ENCODE measurements at regions not wholly inside any gene's neighbourhood (a gene's known extent, or its start where the extent isn't known, plus 50 kb on each side); places are given as distances from the start of the nearest gene placed in this dataset.

DNA sequence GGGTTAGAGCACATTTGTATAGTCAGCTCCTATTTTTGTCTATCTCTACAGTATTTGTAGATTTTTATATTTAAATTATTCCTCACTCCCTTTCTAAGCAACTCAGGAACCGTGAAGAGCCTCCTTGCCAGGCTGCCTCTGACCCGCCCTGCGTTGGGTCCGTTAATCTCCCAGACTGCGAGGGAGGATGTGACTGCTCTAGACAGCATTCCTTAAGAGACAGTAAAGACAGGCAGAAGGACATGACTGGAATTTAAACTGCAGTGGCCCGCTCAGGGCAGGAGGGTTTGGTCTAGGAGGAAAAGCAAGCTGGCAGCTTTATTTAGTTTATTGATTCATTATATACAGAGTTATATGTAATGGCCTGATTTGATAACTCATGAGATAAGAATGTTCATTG is 413.7 kb downstream of the TMEM135 start:
- no peak overlapping the region for H3K4me2 ChIP-seq (ENCODE audit: low read length, poor library complexity, severe bottlenecking)

DNA sequence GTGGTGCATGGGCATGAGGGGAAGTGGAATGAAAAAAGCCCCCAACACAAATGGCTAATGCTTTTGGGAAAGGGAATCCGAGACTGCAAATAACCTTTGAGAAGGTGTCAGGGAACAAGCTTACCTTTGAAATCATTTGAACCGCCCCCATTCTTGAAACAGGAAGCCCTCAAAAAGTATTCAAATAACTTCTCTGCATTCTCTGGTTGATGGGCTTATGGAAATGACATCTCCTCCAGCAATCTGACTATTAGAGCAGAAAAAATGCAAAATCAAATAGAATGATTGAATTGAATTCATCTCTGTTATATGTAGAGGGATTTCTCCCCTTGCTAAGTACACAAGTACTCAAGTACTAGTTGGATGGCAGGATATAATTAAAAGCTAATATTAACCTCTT is 409.9 kb downstream of the TMEM135 start:
- Histone ChIP-seq H2BK12ac (ENCODE audit: low read length in 2 of 2) (no peak overlapping the region), H3K14ac (ENCODE audit: low read length in 2 of 2) (no peak overlapping the region), H4K8ac (ENCODE audit: low read length) (no peak overlapping the region), H3K23ac (ENCODE audit: low read length in 2 of 2) (no peak overlapping the region), H3K79me1 (replicated peaks; ENCODE audit: low read length, poor library complexity, severe bottlenecking) (no peaks in the 10 kb centered on the region), H3K18ac (ENCODE audit: low read depth in 1 of 2, low read length in 2 of 2) (no peak overlapping the region), H3K4me2 (ENCODE audit: low read length, poor library complexity, severe bottlenecking) (no peak overlapping the region), H3K27me3 (ENCODE audit: control insufficient read depth in 1 of 2, insufficient read depth in 1 of 2, low read length in 2 of 2) (no peaks in the 10 kb centered on the region), H2BK120ac (ENCODE audit: low read depth, low read length) (no peak overlapping the region), H2BK5ac (ENCODE audit: low read depth, low read length, poor library complexity, severe bottlenecking) (no peak overlapping the region), H2AFZ (ENCODE audit: low read depth, low read length) (no peak overlapping the region), H3K4me1 (ENCODE audit: control insufficient read depth, insufficient read depth, low read depth, low read length) (peaks cover 4% of the 10 kb centered on the region), H3K36me3 (ENCODE audit: control insufficient read depth in 1 of 2, insufficient read depth in 2 of 2, low read depth in 1 of 2, low read length in 2 of 2) (no peaks in the 10 kb centered on the region), H3K27ac (ENCODE audit: low read length, poor library complexity, severe bottlenecking) (no peak overlapping the region), H2AK5ac (ENCODE audit: low read length, severe bottlenecking) (no peak overlapping the region), H2BK15ac (ENCODE audit: low read depth, poor library complexity, severe bottlenecking) (no peak overlapping the region), H4K91ac (ENCODE audit: low read length) (no peak overlapping the region), H3K4me3 (ENCODE audit: insufficient read depth in 1 of 2, low read depth in 1 of 2, low read length in 2 of 2) (no peak overlapping the region), H3K4ac (ENCODE audit: low read depth in 1 of 2, low read length in 2 of 2) (no peak overlapping the region), H3K9ac (ENCODE audit: low read length) (no peak overlapping the region), H3K9me3 (ENCODE audit: control insufficient read depth, low read length) (no peaks in the 10 kb centered on the region)
- WGBS, result 40% methylated on average over 1 of the region's 2 CpGs
- DNase-seq, result no peak

More for the DNA sequence above, 413.7 kb downstream of the TMEM135 start:
- 17% methylated on average over 6 of the region's 6 CpGs for WGBS
- no peak overlapping the region for H3K4ac ChIP-seq (ENCODE audit: low read depth in 1 of 2, low read length in 2 of 2)
- no peaks in the 10 kb centered on the region for H3K36me3 ChIP-seq (ENCODE audit: control insufficient read depth in 1 of 2, insufficient read depth in 2 of 2, low read depth in 1 of 2, low read length in 2 of 2)
- H2BK12ac ChIP-seq (ENCODE audit: low read length in 2 of 2), result no peak overlapping the region
- H3K4me1 ChIP-seq (ENCODE audit: control insufficient read depth, insufficient read depth, low read depth, low read length), result peaks cover 5% of the 10 kb centered on the region
- no peak overlapping the region for H3K14ac ChIP-seq (ENCODE audit: low read length in 2 of 2)
- H3K18ac ChIP-seq (ENCODE audit: low read depth in 1 of 2, low read length in 2 of 2), result no peak overlapping the region
- no peak overlapping the region for H2BK15ac ChIP-seq (ENCODE audit: low read depth, poor library complexity, severe bottlenecking)
- no peak overlapping the region for H2AK5ac ChIP-seq (ENCODE audit: low read length, severe bottlenecking)
- H3K9ac ChIP-seq (ENCODE audit: low read length), result no peak overlapping the region
- H4K91ac ChIP-seq (ENCODE audit: low read length), result no peak overlapping the region
- no peaks in the 10 kb centered on the region for H3K79me1 ChIP-seq (replicated peaks; ENCODE audit: low read length, poor library complexity, severe bottlenecking)
- H4K8ac ChIP-seq (ENCODE audit: low read length), result no peak overlapping the region
- H2BK120ac ChIP-seq (ENCODE audit: low read depth, low read length), result no peak overlapping the region
- no peak overlapping the region for H3K27ac ChIP-seq (ENCODE audit: low read length, poor library complexity, severe bottlenecking)
- H3K9me3 ChIP-seq (ENCODE audit: control insufficient read depth, low read length), result no peaks in the 10 kb centered on the region
- H3K4me3 ChIP-seq (ENCODE audit: insufficient read depth in 1 of 2, low read depth in 1 of 2, low read length in 2 of 2), result no peak overlapping the region
- H2AFZ ChIP-seq (ENCODE audit: low read depth, low read length), result no peak overlapping the region
- no peak overlapping the region for H2BK5ac ChIP-seq (ENCODE audit: low read depth, low read length, poor library complexity, severe bottlenecking)
- H3K23ac ChIP-seq (ENCODE audit: low read length in 2 of 2), result no peak overlapping the region
- peak; percentile 21 for DNase-seq
- H3K27me3 ChIP-seq (ENCODE audit: control insufficient read depth in 1 of 2, insufficient read depth in 1 of 2, low read length in 2 of 2), result no peaks in the 10 kb centered on the region

DNA sequence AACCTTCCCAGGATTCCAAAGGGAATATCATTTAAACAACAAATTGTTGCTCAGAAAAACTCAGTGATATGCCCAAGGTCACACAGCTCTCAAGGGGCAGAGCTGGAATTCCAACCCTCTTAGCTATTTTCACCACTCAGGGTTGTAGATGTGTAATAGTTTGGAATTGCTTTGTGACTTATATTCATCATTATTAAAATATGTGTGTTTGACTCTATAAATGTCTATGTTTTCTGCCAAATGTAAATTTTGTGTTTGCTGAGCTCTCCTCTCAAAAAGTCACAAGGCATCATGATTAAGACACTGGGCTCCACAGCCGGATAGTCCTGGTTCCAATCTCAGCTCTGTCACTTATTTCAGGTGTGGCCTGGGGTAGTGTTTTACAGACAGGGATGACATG is 407.3 kb downstream of the TMEM135 start:
- H4K8ac ChIP-seq (ENCODE audit: low read length), result no peak overlapping the region
- H2AK5ac ChIP-seq (ENCODE audit: low read length, severe bottlenecking), result no peak overlapping the region
- H2BK5ac ChIP-seq (ENCODE audit: low read depth, low read length, poor library complexity, severe bottlenecking), result no peak overlapping the region
- no peak overlapping the region for H3K4ac ChIP-seq (ENCODE audit: low read depth in 1 of 2, low read length in 2 of 2)
- H2BK120ac ChIP-seq (ENCODE audit: low read depth, low read length), result no peak overlapping the region
- no peak overlapping the region for H3K4me2 ChIP-seq (ENCODE audit: low read length, poor library complexity, severe bottlenecking)
- no peak overlapping the region for H2BK12ac ChIP-seq (ENCODE audit: low read length in 2 of 2)
- 58% methylated on average over 1 of the region's 1 CpG for WGBS
- H2AFZ ChIP-seq (ENCODE audit: low read depth, low read length), result no peak overlapping the region
- H3K9ac ChIP-seq (ENCODE audit: low read length), result no peak overlapping the region
- no peak overlapping the region for H3K18ac ChIP-seq (ENCODE audit: low read depth in 1 of 2, low read length in 2 of 2)
- H3K9me3 ChIP-seq (ENCODE audit: control insufficient read depth, low read length), result no peaks in the 10 kb centered on the region
- H4K91ac ChIP-seq (ENCODE audit: low read length), result no peak overlapping the region
- no peak for DNase-seq
- H3K4me1 ChIP-seq (ENCODE audit: control insufficient read depth, insufficient read depth, low read depth, low read length), result peaks cover 4% of the 10 kb centered on the region
- H3K14ac ChIP-seq (ENCODE audit: low read length in 2 of 2), result no peak overlapping the region
- H3K79me1 ChIP-seq (replicated peaks; ENCODE audit: low read length, poor library complexity, severe bottlenecking), result no peaks in the 10 kb centered on the region
- H3K36me3 ChIP-seq (ENCODE audit: control insufficient read depth in 1 of 2, insufficient read depth in 2 of 2, low read depth in 1 of 2, low read length in 2 of 2), result no peaks in the 10 kb centered on the region
- H3K27ac ChIP-seq (ENCODE audit: low read length, poor library complexity, severe bottlenecking), result peak overlapping the region; percentile 72
- no peaks in the 10 kb centered on the region for H3K27me3 ChIP-seq (ENCODE audit: control insufficient read depth in 1 of 2, insufficient read depth in 1 of 2, low read length in 2 of 2)
- no peak overlapping the region for H3K23ac ChIP-seq (ENCODE audit: low read length in 2 of 2)
- no peak overlapping the region for H2BK15ac ChIP-seq (ENCODE audit: low read depth, poor library complexity, severe bottlenecking)
- H3K4me3 ChIP-seq (ENCODE audit: insufficient read depth in 1 of 2, low read depth in 1 of 2, low read length in 2 of 2), result no peak overlapping the region

DNA sequence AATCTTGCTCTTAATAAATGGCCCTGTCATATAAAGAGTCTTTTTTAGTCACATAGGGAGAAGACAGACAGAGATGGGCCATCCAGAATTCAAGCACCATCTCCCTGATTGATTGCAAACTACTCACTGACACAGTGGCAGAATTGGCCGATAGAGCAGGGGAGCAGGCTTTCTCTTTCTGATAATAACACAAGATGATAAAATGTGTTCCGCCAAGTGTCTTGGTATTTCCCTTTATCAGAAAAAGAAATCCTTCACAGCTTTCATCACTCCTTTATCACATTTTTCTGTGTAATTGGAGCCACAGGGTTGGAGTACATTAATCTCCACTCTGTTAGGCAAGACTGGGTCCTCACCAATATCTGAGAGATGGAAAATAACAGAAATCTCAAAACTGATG is 406.0 kb downstream of the TMEM135 start:
- H3K4me3 ChIP-seq (ENCODE audit: insufficient read depth in 1 of 2, low read depth in 1 of 2, low read length in 2 of 2), result no peak overlapping the region
- no peak overlapping the region for H2AK5ac ChIP-seq (ENCODE audit: low read length, severe bottlenecking)
- no peak overlapping the region for H2BK120ac ChIP-seq (ENCODE audit: low read depth, low read length)
- no peak for DNase-seq
- H3K18ac ChIP-seq (ENCODE audit: low read depth in 1 of 2, low read length in 2 of 2), result no peak overlapping the region
- no CpG with 5 or more reads among the region's 2 CpGs for WGBS
- no peak overlapping the region for H4K91ac ChIP-seq (ENCODE audit: low read length)
- no peak overlapping the region for H3K27ac ChIP-seq (ENCODE audit: low read length, poor library complexity, severe bottlenecking)
- no peaks in the 10 kb centered on the region for H3K27me3 ChIP-seq (ENCODE audit: control insufficient read depth in 1 of 2, insufficient read depth in 1 of 2, low read length in 2 of 2)
- peaks cover 6% of the 10 kb centered on the region for H3K4me1 ChIP-seq (ENCODE audit: control insufficient read depth, insufficient read depth, low read depth, low read length)
- H3K36me3 ChIP-seq (ENCODE audit: control insufficient read depth in 1 of 2, insufficient read depth in 2 of 2, low read depth in 1 of 2, low read length in 2 of 2), result no peaks in the 10 kb centered on the region
- no peak overlapping the region for H3K9ac ChIP-seq (ENCODE audit: low read length)
- no peak overlapping the region for H2BK12ac ChIP-seq (ENCODE audit: low read length in 2 of 2)
- H3K23ac ChIP-seq (ENCODE audit: low read length in 2 of 2), result no peak overlapping the region
- no peak overlapping the region for H4K8ac ChIP-seq (ENCODE audit: low read length)
- H2BK5ac ChIP-seq (ENCODE audit: low read depth, low read length, poor library complexity, severe bottlenecking), result no peak overlapping the region
- no peak overlapping the region for H3K4me2 ChIP-seq (ENCODE audit: low read length, poor library complexity, severe bottlenecking)
- H3K79me1 ChIP-seq (replicated peaks; ENCODE audit: low read length, poor library complexity, severe bottlenecking), result no peaks in the 10 kb centered on the region
- H2AFZ ChIP-seq (ENCODE audit: low read depth, low read length), result no peak overlapping the region
- no peaks in the 10 kb centered on the region for H3K9me3 ChIP-seq (ENCODE audit: control insufficient read depth, low read length)
- no peak overlapping the region for H3K4ac ChIP-seq (ENCODE audit: low read depth in 1 of 2, low read length in 2 of 2)
- no peak overlapping the region for H2BK15ac ChIP-seq (ENCODE audit: low read depth, poor library complexity, severe bottlenecking)
- H3K14ac ChIP-seq (ENCODE audit: low read length in 2 of 2), result no peak overlapping the region
